GM23338 (cell line): ENCODE measurements at regions not wholly inside any gene's neighbourhood (a gene's known extent, or its start where the extent isn't known, plus 50 kb on each side); places are given as distances from the start of the nearest gene placed in this dataset.

Source experiments
- ATAC-seq: fragments of 200-7000 bp; cut with Tn5 transposase; 3 replicates; pipeline ENCODE4 v1.9.1; 2020
- DNase-seq: peaks from one replicate; pipeline ENCODE4 v3.0.0-alpha.2; 2015; ENCODE audit warnings: low spot score
- H2AFZ ChIP-seq: fragments of 200-600 bp; sonication (generic); 2 replicates; pipeline ENCODE4 v1.8.0; 2016; ENCODE audit warnings: antibody characterized with exemption, mild to moderate bottlenecking, moderate library complexity
- H3F3A ChIP-seq: fragments of 200-600 bp; sonication (generic); replicated peaks from 2 replicates; pipeline ENCODE4 v1.8.0; 2017; ENCODE audit warnings: antibody characterized with exemption, mixed run types, low read depth
- H3K27ac ChIP-seq: fragments of 200-600 bp; sonication (generic); 2 replicates; pipeline ENCODE4 v1.6.1; 2016; ENCODE audit warnings: low read depth
- H3K27me3 ChIP-seq: fragments of 200-600 bp; sonication (generic); 2 replicates; pipeline ENCODE4 v1.8.0; 2016; ENCODE audit warnings: mild to moderate bottlenecking, mixed run types, moderate library complexity; ENCODE audit not compliant: insufficient read depth
- H3K36me3 ChIP-seq: fragments of 200-600 bp; sonication (generic); 2 replicates; pipeline ENCODE4 v1.8.0; 2016; ENCODE audit warnings: mild to moderate bottlenecking; ENCODE audit not compliant: insufficient read depth
- H3K4me1 ChIP-seq: fragments of 200-600 bp; sonication (generic); 2 replicates; pipeline ENCODE4 v1.8.0; 2016; ENCODE audit warnings: mild to moderate bottlenecking, moderate library complexity; ENCODE audit not compliant: insufficient read depth
- H3K4me2 ChIP-seq: fragments of 200-600 bp; sonication (generic); 2 replicates; pipeline ENCODE4 v1.7.1; 2017; ENCODE audit warnings: mixed run types
- H3K4me3 ChIP-seq: fragments of 200-600 bp; sonication (generic); 2 replicates; pipeline ENCODE4 v1.6.1; 2016; ENCODE audit warnings: mixed run types
- H3K79me2 ChIP-seq: fragments of 200-600 bp; sonication (generic); replicated peaks from 2 replicates; pipeline ENCODE4 v1.8.0; 2017; ENCODE audit warnings: mild to moderate bottlenecking; ENCODE audit not compliant: insufficient read depth
- H3K9me2 ChIP-seq: fragments of 200-600 bp; sonication (generic); 2 replicates; pipeline ENCODE4 v1.8.0; 2017; ENCODE audit not compliant: insufficient read depth
- H4K20me1 ChIP-seq: fragments of 200-600 bp; sonication (generic); replicated peaks from 2 replicates; pipeline ENCODE4 v1.8.0; 2017; ENCODE audit warnings: mild to moderate bottlenecking; ENCODE audit not compliant: insufficient read depth
- H3K27ac Mint-ChIP-seq: 2 replicates; pipeline ENCODE4 v1.8.0; 2020; ENCODE audit warnings: inconsistent platforms, mild to moderate bottlenecking, moderate library complexity, mixed read lengths
- H3K27me3 Mint-ChIP-seq: 3 replicates; pipeline ENCODE4 v1.8.0; 2022; ENCODE audit warnings: low read depth, mild to moderate bottlenecking, moderate library complexity, mixed read lengths, inconsistent platforms; ENCODE audit not compliant: insufficient read depth, poor library complexity
- H3K36me3 Mint-ChIP-seq: 3 replicates; pipeline ENCODE4 v1.8.0; 2021; ENCODE audit warnings: low read depth, mild to moderate bottlenecking, inconsistent platforms, moderate library complexity, mixed read lengths
- H3K4me1 Mint-ChIP-seq: 3 replicates; pipeline ENCODE4 v1.8.0; 2020; ENCODE audit warnings: mild to moderate bottlenecking, inconsistent platforms, mixed read lengths
- H3K4me3 Mint-ChIP-seq: 3 replicates; pipeline ENCODE4 v1.8.0; 2021; ENCODE audit warnings: moderate library complexity, mild to moderate bottlenecking, inconsistent platforms, mixed read lengths
- H3K9me3 Mint-ChIP-seq: 3 replicates; pipeline ENCODE4 v1.8.0; 2020; ENCODE audit warnings: moderate library complexity, mild to moderate bottlenecking, inconsistent platforms, mixed read lengths
- CREB1 ChIP-seq: fragments of 250-450 bp; sonication (Bioruptor Pico); IDR thresholded peaks from 2 replicates; pipeline ENCODE4 v1.5.0; 2020; ENCODE audit warnings: low read depth, mild to moderate bottlenecking, moderate library complexity
- CTCF ChIP-seq, 2 experiments: fragments of 200-600 bp in 1 of 2; sonication (generic) in 1 of 2; conservative IDR thresholded peaks; 2 replicates each; pipeline versions ENCODE4 v1.5.1 to v1.6.1; 2016 to 2017; ENCODE audit warnings: antibody characterized with exemption in 2 of 2, low read depth in 2 of 2, mild to moderate bottlenecking in 2 of 2, moderate library complexity in 1 of 2
- ETS1 ChIP-seq: IDR thresholded peaks from 2 replicates; pipeline ENCODE4 v1.6.1; 2016; ENCODE audit warnings: antibody characterized with exemption
- JUNB ChIP-seq: IDR thresholded peaks from one replicate; pipeline ENCODE4 v1.6.1; 2016; ENCODE audit warnings: antibody characterized with exemption; ENCODE audit not compliant: unreplicated experiment
- NANOG ChIP-seq: IDR thresholded peaks from 2 replicates; pipeline ENCODE4 v1.6.1; 2016; ENCODE audit warnings: antibody characterized with exemption, borderline replicate concordance
- POLR2AphosphoS5 ChIP-seq: IDR thresholded peaks from 2 replicates; pipeline ENCODE4 v1.6.1; 2016; ENCODE audit warnings: antibody characterized with exemption, low read depth
- STAT1 ChIP-seq: IDR thresholded peaks from one replicate; pipeline ENCODE4 v1.6.1; 2016; ENCODE audit warnings: antibody characterized with exemption; ENCODE audit not compliant: unreplicated experiment
- ZNF114 ChIP-seq: fragments of 250-450 bp; sonication (Bioruptor Pico); IDR thresholded peaks from 2 replicates; pipeline ENCODE4 v1.5.0; 2020; ENCODE audit warnings: mild to moderate bottlenecking, moderate library complexity
- ZNF462 ChIP-seq: fragments of 250-450 bp; sonication (Bioruptor Pico); IDR thresholded peaks from 2 replicates; pipeline ENCODE4 v1.5.0; 2020; ENCODE audit warnings: mild to moderate bottlenecking, moderate library complexity

GRCh38 chrX:40284852-40285251 lies 187.1 kb upstream of the BCOR start:
- Histone ChIP-seq H3K27me3 (no peaks in the 10 kb centered on the region), H3K4me1 (no peaks in the 10 kb centered on the region; the same call in 1 of the 2 replicates), H3K27ac (no peak overlapping the region), H3K9me2 (no peaks in the 10 kb centered on the region), H3K4me2 (no peak overlapping the region), H3K79me2 (no peaks in the 10 kb centered on the region), H3K36me3 (no peaks in the 10 kb centered on the region), H4K20me1 (no peaks in the 10 kb centered on the region), H3K4me3 (no peak overlapping the region), H3F3A (no peaks in the 10 kb centered on the region), H2AFZ (no peak overlapping the region)
- peaks cover 5% of the 10 kb centered on the region for H3K27me3 Mint-ChIP-seq
- no peak for TF ChIP-seq ETS1
- no peak for TF ChIP-seq JUNB
- TF ChIP-seq CTCF (conservative IDR thresholded peaks at IDR 0.05; ENCODE audit: low read depth in 2 of 2), result no peak; a peak in 2 of 4 replicates
- no peak for TF ChIP-seq NANOG
- TF ChIP-seq ZNF114 (CRISPR knock-in tag), result no peak
- no peak for TF ChIP-seq CREB1 (CRISPR knock-in tag)
- no peak for TF ChIP-seq ZNF462
- TF ChIP-seq STAT1, result no peak
- TF ChIP-seq POLR2AphosphoS5, result no peak
- no peak overlapping the region for H3K27ac Mint-ChIP-seq
- ATAC-seq, result no peak
- H3K36me3 Mint-ChIP-seq, result peaks cover 4% of the 10 kb centered on the region; the same call in 1 of the 3 replicates
- H3K9me3 Mint-ChIP-seq, result peaks cover 5% of the 10 kb centered on the region; the same call in 2 of the 3 replicates
- H3K4me3 Mint-ChIP-seq, result no peak overlapping the region
- peaks cover 10% of the 10 kb centered on the region for H3K4me1 Mint-ChIP-seq
- no peak for DNase-seq
